Loucy (cell line): ENCODE measurements at regions not wholly inside any gene's neighbourhood (a gene's known extent, or its start where the extent isn't known, plus 50 kb on each side); places are given as distances from the start of the nearest gene placed in this dataset.
"Not testable (repeated sequence)": the region's sequence is repeated elsewhere in the genome, so short reads cannot be mapped to it uniquely, and the experiment has no call there.

Experiments used
- H2AFZ ChIP-seq: fragments of 200-600 bp; sonication (generic); 2 replicates; pipeline ENCODE4 v1.6.0; 2016; ENCODE audit warnings: antibody characterized with exemption, mild to moderate bottlenecking, low read length, moderate library complexity
- H3F3A ChIP-seq: fragments of 200-600 bp; 2 replicates; pipeline ENCODE4 v1.6.0; 2016; ENCODE audit warnings: antibody characterized with exemption, low read depth, mild to moderate bottlenecking
- H3K27me3 ChIP-seq: fragments of 200-600 bp; sonication (generic); 2 replicates; pipeline ENCODE4 v1.6.1; 2014; ENCODE audit warnings: low read length, mild to moderate bottlenecking; ENCODE audit not compliant: insufficient read depth, poor library complexity, severe bottlenecking
- H3K36me3 ChIP-seq: fragments of 200-600 bp; sonication (generic); 2 replicates; pipeline ENCODE4 v1.6.1; 2016; ENCODE audit warnings: low read length; ENCODE audit not compliant: insufficient read depth
- H3K4me1 ChIP-seq: fragments of 200-600 bp; sonication (generic); 2 replicates; pipeline ENCODE4 v1.5.1; 2014; ENCODE audit warnings: low read length, mild to moderate bottlenecking; ENCODE audit not compliant: insufficient read depth, poor library complexity, severe bottlenecking
- H3K4me2 ChIP-seq: fragments of 200-600 bp; sonication (generic); 2 replicates; pipeline ENCODE4 v1.6.0; 2014; ENCODE audit warnings: antibody characterized with exemption, low read length, low read depth, mild to moderate bottlenecking; ENCODE audit not compliant: poor library complexity, severe bottlenecking
- H3K4me3 ChIP-seq: fragments of 200-600 bp; sonication (generic); 2 replicates; pipeline ENCODE4 v1.5.1; 2014; ENCODE audit warnings: low read length, mild to moderate bottlenecking, mixed read lengths; ENCODE audit not compliant: poor library complexity, severe bottlenecking
- H3K79me2 ChIP-seq: fragments of 200-600 bp; sonication (generic); 2 replicates; pipeline ENCODE4 v1.6.1; 2014; ENCODE audit warnings: low read length; ENCODE audit not compliant: insufficient read depth
- H3K9ac ChIP-seq: fragments of 200-600 bp; sonication (generic); 2 replicates; pipeline ENCODE4 v1.6.0; 2014; ENCODE audit warnings: mild to moderate bottlenecking, low read depth, low read length, moderate library complexity; ENCODE audit not compliant: poor library complexity, severe bottlenecking
- H3K9me2 ChIP-seq: fragments of 200-600 bp; sonication (generic); replicated peaks from 2 replicates; pipeline ENCODE4 v1.6.1; 2016; ENCODE audit warnings: low read depth, low read length, mixed read lengths
- H3K9me3 ChIP-seq: fragments of 200-600 bp; sonication (generic); 2 replicates; pipeline ENCODE4 v1.6.1; 2014; ENCODE audit warnings: mild to moderate bottlenecking, antibody characterized with exemption, low read length, low read depth; ENCODE audit not compliant: insufficient read depth
- H4K20me1 ChIP-seq: fragments of 200-600 bp; sonication (generic); 2 replicates; pipeline ENCODE4 v1.6.0; 2014; ENCODE audit warnings: antibody characterized with exemption, low read length, mild to moderate bottlenecking; ENCODE audit not compliant: insufficient read depth, poor library complexity, severe bottlenecking
- EZH2phosphoT487 ChIP-seq: fragments of 200-600 bp; IDR thresholded peaks from 2 replicates; pipeline ENCODE4 v1.6.1; 2018; ENCODE audit warnings: antibody characterized with exemption, mild to moderate bottlenecking, moderate library complexity, borderline replicate concordance
- TF ChIP-seq, protein P1 (sequence below): fragments of 200-600 bp; sonication (generic); conservative IDR thresholded peaks from 2 replicates; pipeline ENCODE4 v1.5.1; 2014; ENCODE audit warnings: mild to moderate bottlenecking, antibody characterized with exemption, low read length

- Histone ChIP-seq H3K9me3 (no peaks in the 10 kb centered on the region), H3K79me2 (no peaks in the 10 kb centered on the region), H3K4me3 (no peak overlapping the region), H3F3A (no peaks in the 10 kb centered on the region), H3K9ac (no peak overlapping the region), H3K36me3 (no peaks in the 10 kb centered on the region), H3K4me1 (no peaks in the 10 kb centered on the region), H3K4me2 (no peak overlapping the region), H3K27me3 (no peaks in the 10 kb centered on the region), H4K20me1 (no peaks in the 10 kb centered on the region), H3K9me2 (no peaks in the 10 kb centered on the region), H2AFZ (no peak overlapping the region)
- TF ChIP-seq EZH2phosphoT487: no peak
- TF ChIP-seq, protein P1, sequence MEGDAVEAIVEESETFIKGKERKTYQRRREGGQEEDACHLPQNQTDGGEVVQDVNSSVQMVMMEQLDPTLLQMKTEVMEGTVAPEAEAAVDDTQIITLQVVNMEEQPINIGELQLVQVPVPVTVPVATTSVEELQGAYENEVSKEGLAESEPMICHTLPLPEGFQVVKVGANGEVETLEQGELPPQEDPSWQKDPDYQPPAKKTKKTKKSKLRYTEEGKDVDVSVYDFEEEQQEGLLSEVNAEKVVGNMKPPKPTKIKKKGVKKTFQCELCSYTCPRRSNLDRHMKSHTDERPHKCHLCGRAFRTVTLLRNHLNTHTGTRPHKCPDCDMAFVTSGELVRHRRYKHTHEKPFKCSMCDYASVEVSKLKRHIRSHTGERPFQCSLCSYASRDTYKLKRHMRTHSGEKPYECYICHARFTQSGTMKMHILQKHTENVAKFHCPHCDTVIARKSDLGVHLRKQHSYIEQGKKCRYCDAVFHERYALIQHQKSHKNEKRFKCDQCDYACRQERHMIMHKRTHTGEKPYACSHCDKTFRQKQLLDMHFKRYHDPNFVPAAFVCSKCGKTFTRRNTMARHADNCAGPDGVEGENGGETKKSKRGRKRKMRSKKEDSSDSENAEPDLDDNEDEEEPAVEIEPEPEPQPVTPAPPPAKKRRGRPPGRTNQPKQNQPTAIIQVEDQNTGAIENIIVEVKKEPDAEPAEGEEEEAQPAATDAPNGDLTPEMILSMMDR: no peak
Measured at GRCh38 chr3:176032043-176032442, 1165.2 kb downstream of the TBL1XR1 start.

DNA sequence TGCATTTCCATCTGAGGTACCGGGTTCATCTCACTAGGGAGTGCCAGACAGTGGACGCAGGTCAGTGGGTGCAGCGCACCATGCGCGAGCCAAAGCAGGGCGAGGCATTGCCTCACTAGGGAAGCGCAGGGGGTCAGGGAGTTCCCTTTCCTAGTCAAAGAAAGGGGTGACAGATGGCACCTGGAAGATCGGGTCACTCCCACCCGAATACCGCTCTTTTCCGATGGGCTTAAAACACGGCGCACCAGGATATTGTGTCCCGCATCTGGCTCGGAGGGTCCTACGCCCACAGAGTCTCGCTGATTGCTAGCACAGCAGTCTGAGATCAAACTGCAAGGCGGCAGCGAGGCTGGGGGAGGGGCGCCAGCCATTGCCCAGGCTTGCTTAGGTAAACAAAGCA lies 1157.1 kb downstream of the NAALADL2 start:
- not testable (repeated sequence) for H3K36me3 ChIP-seq, H3K9me2 ChIP-seq, H3K9me3 ChIP-seq, H3K4me1 ChIP-seq, H3K79me2 ChIP-seq, H3K27me3 ChIP-seq, H3F3A ChIP-seq, H3K4me3 ChIP-seq, H3K9ac ChIP-seq, H3K4me2 ChIP-seq, H4K20me1 ChIP-seq, H2AFZ ChIP-seq

DNA sequence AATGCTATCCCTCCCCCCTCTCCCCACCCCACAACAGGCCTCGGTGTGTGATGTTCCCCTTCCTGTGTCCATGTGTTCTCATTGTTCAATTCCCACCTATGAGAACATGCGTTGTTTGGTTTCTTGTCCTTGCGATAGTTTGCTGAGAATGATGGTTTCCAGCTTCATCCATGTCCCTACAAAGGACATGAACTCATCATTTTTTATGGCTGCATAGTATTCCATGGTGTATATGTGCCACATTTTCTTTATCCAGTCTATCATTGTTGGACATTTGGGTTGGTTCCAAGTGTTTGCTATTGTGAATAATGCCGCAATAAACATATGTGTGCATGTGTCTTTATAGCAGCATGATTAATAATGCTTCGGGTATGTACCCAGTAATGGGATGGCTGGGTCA lies 1156.1 kb downstream of the NAALADL2 start:
- not testable (repeated sequence) for H3K4me2 ChIP-seq, H3K36me3 ChIP-seq, H3K27me3 ChIP-seq, H3F3A ChIP-seq, H3K4me1 ChIP-seq, H4K20me1 ChIP-seq, H3K9ac ChIP-seq, H3K79me2 ChIP-seq, H3K9me3 ChIP-seq, H3K4me3 ChIP-seq, H2AFZ ChIP-seq, H3K9me2 ChIP-seq

DNA sequence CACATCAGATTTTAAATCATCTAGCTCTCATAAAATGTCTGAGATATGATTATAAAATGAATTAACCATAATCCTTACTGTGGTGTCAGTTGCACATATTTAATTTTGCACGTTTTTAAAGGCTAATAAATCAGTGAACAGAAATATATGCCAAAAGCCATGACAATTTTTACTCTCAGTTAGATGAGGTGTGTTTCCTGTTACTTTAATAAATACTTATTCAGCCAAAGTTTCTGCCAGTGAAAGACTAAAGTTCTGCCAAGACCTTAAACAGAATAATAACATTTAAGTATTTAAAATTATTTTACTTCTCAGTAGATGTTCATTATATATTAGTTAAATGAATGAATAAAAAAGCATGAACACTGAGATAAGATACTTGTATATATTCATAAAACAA lies 1150.1 kb downstream of the NAALADL2 start:
- Histone ChIP-seq H4K20me1 (no peaks in the 10 kb centered on the region), H3K4me2 (no peak overlapping the region), H3K27me3 (no peaks in the 10 kb centered on the region), H2AFZ (no peak overlapping the region), H3K9me3 (no peaks in the 10 kb centered on the region), H3F3A (no peaks in the 10 kb centered on the region), H3K4me1 (no peaks in the 10 kb centered on the region), H3K36me3 (no peaks in the 10 kb centered on the region), H3K4me3 (no peak overlapping the region), H3K9ac (no peak overlapping the region), H3K9me2 (no peaks in the 10 kb centered on the region), H3K79me2 (no peaks in the 10 kb centered on the region)
- TF ChIP-seq EZH2phosphoT487: no peak
- TF ChIP-seq, protein P1: no peak
